ENCODE measurements at regions not wholly inside any gene's neighbourhood (a gene's known extent, or its start where the extent isn't known, plus 50 kb on each side); places are given as distances from the start of the nearest gene placed in this dataset.

GRCh38 chr5:171582849-171583248, 163.4 kb downstream of the FGF18 start:
- no peak for TF ChIP-seq POLR2A (IDR thresholded peaks at IDR 0.05)
- TF ChIP-seq CTCF (IDR thresholded peaks at IDR 0.05) = no peak
- 56% methylated on average over 4 of the region's 5 CpGs for WGBS (ENCODE audit: insufficient coverage, low coverage, low lambda C conversion rate, missing lambda C conversion rate)
- Histone ChIP-seq H3K4me3 (no peak overlapping the region), H3K9me3 (no peaks in the 10 kb centered on the region), H3K36me3 (no peaks in the 10 kb centered on the region), H3K4me1 (no peaks in the 10 kb centered on the region), H3K27me3 (no peaks in the 10 kb centered on the region), H3K27ac (no peak overlapping the region)
- ATAC-seq (no peak), DNase-seq (no peak)
- intact Hi-C loops (cut with DNase I) = no loop called here

- Histone ChIP-seq H3K36me3 (no peaks in the 10 kb centered on the region), H3K4me3 (no peak overlapping the region), H3K9me3 (no peaks in the 10 kb centered on the region), H3K4me1 (no peaks in the 10 kb centered on the region), H3K27ac (no peak overlapping the region), H3K27me3 (no peaks in the 10 kb centered on the region)
- 72% methylated on average over 4 of the region's 9 CpGs for WGBS (ENCODE audit: insufficient coverage, low coverage, low lambda C conversion rate, missing lambda C conversion rate)
- no peak for ATAC-seq
- TF ChIP-seq CTCF (IDR thresholded peaks at IDR 0.05) (no peak), POLR2A (IDR thresholded peaks at IDR 0.05) (no peak)
- DNase-seq = no peak
- intact Hi-C loops (cut with DNase I) = no loop called here
Observed at GRCh38 chr5:171585981-171586380, 166.5 kb downstream of the FGF18 start.

- no peaks in the 10 kb centered on the region for H3K9me3 ChIP-seq
- intact Hi-C loops (cut with DNase I) = no loop called here
- 44% methylated on average over 4 of the region's 4 CpGs for WGBS (ENCODE audit: insufficient coverage, low coverage, low lambda C conversion rate, missing lambda C conversion rate)
- no peak overlapping the region for H3K27ac ChIP-seq
- DNase-seq = peak in 1 of 3 donors; percentile 41
- no peaks in the 10 kb centered on the region for H3K27me3 ChIP-seq
- no peaks in the 10 kb centered on the region for H3K36me3 ChIP-seq
- TF ChIP-seq CTCF (IDR thresholded peaks at IDR 0.05) = no peak
- no peak for TF ChIP-seq POLR2A (IDR thresholded peaks at IDR 0.05)
- ATAC-seq = peak in 1 of 4 donors; percentile 97
- no peaks in the 10 kb centered on the region for H3K4me1 ChIP-seq
- no peak overlapping the region for H3K4me3 ChIP-seq
Observed at GRCh38 chr5:171586436-171586835, 167.0 kb downstream of the FGF18 start.

- Histone ChIP-seq H3K4me1 (no peaks in the 10 kb centered on the region), H3K27ac (no peak overlapping the region), H3K27me3 (no peaks in the 10 kb centered on the region), H3K9me3 (no peaks in the 10 kb centered on the region), H3K36me3 (no peaks in the 10 kb centered on the region), H3K4me3 (no peak overlapping the region)
- DNase-seq (no peak), ATAC-seq (no peak)
- intact Hi-C loops (cut with DNase I) = no loop called here
- WGBS (ENCODE audit: insufficient coverage, low coverage, low lambda C conversion rate, missing lambda C conversion rate) = 58% methylated on average over 1 of the region's 1 CpG
- no peak for TF ChIP-seq CTCF (IDR thresholded peaks at IDR 0.05)
- no peak for TF ChIP-seq POLR2A (IDR thresholded peaks at IDR 0.05)
Observed at GRCh38 chr5:171588046-171588445, 168.6 kb downstream of the FGF18 start.

GRCh38 chr5:171588790-171589189, 169.3 kb downstream of the FGF18 start:
- Histone ChIP-seq H3K27me3 (no peaks in the 10 kb centered on the region), H3K4me1 (no peaks in the 10 kb centered on the region), H3K27ac (no peak overlapping the region), H3K36me3 (no peaks in the 10 kb centered on the region), H3K4me3 (no peak overlapping the region), H3K9me3 (no peaks in the 10 kb centered on the region)
- intact Hi-C loops (cut with DNase I) = no loop called here
- 69% methylated on average over 7 of the region's 8 CpGs for WGBS (ENCODE audit: insufficient coverage, low coverage, low lambda C conversion rate, missing lambda C conversion rate)
- DNase-seq (no peak), ATAC-seq (no peak)
- TF ChIP-seq CTCF (IDR thresholded peaks at IDR 0.05) (no peak), POLR2A (IDR thresholded peaks at IDR 0.05) (no peak)

Data from right lobe of liver (tissue), 6 donors.